ENCODE measurements at regions not wholly inside any gene's neighbourhood (a gene's known extent, or its start where the extent isn't known, plus 50 kb on each side); places are given as distances from the start of the nearest gene placed in this dataset.

GRCh38 chr15:24760066-24760465, 84.5 kb downstream of the NPAP1 start:
- no peak for TF ChIP-seq YY1 (IDR thresholded peaks at IDR 0.05; ENCODE audit: insufficient read depth, insufficient read length)
- TF ChIP-seq SUZ12 (IDR thresholded peaks at IDR 0.05; ENCODE audit: extremely low read depth, insufficient read depth, insufficient read length), result no peak
- no peak for TF ChIP-seq ZNF274 (IDR thresholded peaks at IDR 0.05; ENCODE audit: low read depth, low read length)

Data from NT2/D1 (cell line).